BJ (cell line): ENCODE measurements at regions not wholly inside any gene's neighbourhood (a gene's known extent, or its start where the extent isn't known, plus 50 kb on each side); places are given as distances from the start of the nearest gene placed in this dataset.

Source experiments
- CTCF ChIA-PET: fragments of 350-600 bp; formaldehyde crosslinking; extraction: SDS; loops from one replicate; lab custom pipeline; 2021; ENCODE audit warnings: antibody characterized with exemption, inconsistent platforms; lab: Yijun Ruan, JAX
- POLR2A ChIA-PET: fragments of 300-600 bp; sonication (Branson Sonifier 250); formaldehyde crosslinking; extraction: SDS; loops from one replicate; lab custom pipeline; 2021; ENCODE audit warnings: antibody characterized with exemption; lab: Charles Lee
- DNase-seq: peaks from one replicate; pipeline ENCODE4 v3.0.0-alpha.2; 2011; ENCODE audit warnings: low read depth
- H3K27me3 ChIP-seq: 2 replicates; pipeline ENCODE4 v1.6.0; 2011; ENCODE audit warnings: low read length; ENCODE audit not compliant: control insufficient read depth, insufficient read depth
- H3K36me3 ChIP-seq: 2 replicates; pipeline ENCODE4 v1.5.1; 2011; ENCODE audit warnings: low read length; ENCODE audit not compliant: control insufficient read depth, insufficient read depth
- H3K4me3 ChIP-seq: 2 replicates; pipeline ENCODE4 v1.5.1; 2011; ENCODE audit warnings: low read depth, mild to moderate bottlenecking, control low read depth, low read length
- CTCF ChIP-seq: IDR thresholded peaks from 2 replicates; pipeline ENCODE4 v1.5.1; 2011; ENCODE audit warnings: low read depth, mild to moderate bottlenecking, control low read depth, inconsistent platforms, low read length, moderate library complexity; ENCODE audit not compliant: insufficient read depth

- POLR2A ChIA-PET: no interaction called here
Measured at GRCh38 chr10:60687679-60688078, 90.6 kb upstream of the CDK1 start.

GRCh38 chr10:60684091-60684490 is 94.2 kb upstream of the CDK1 start:
- no peak overlapping the region for H3K4me3 ChIP-seq
- CTCF ChIA-PET: no interaction called here
- TF ChIP-seq CTCF: no peak
- H3K36me3 ChIP-seq: no peaks in the 10 kb centered on the region
- POLR2A ChIA-PET: no interaction called here
- no peaks in the 10 kb centered on the region; the same call in 1 of the 2 replicates for H3K27me3 ChIP-seq
- DNase-seq: no peak

More at GRCh38 chr10:60687679-60688078, 90.6 kb upstream of the CDK1 start:
- no peaks in the 10 kb centered on the region; the same call in 1 of the 2 replicates for H3K27me3 ChIP-seq
- no peak overlapping the region for H3K4me3 ChIP-seq
- no peak for TF ChIP-seq CTCF
- DNase-seq: no peak
- CTCF ChIA-PET: no interaction called here
- H3K36me3 ChIP-seq: no peaks in the 10 kb centered on the region

GRCh38 chr10:60681103-60681502 is 97.2 kb upstream of the CDK1 start:
- Histone ChIP-seq H3K36me3 (no peaks in the 10 kb centered on the region), H3K27me3 (no peaks in the 10 kb centered on the region; the same call in 1 of the 2 replicates), H3K4me3 (no peak overlapping the region)
- no peak for DNase-seq
- ChIA-PET CTCF (no interaction called here), POLR2A (no interaction called here)
- TF ChIP-seq CTCF: no peak

- H3K27me3 ChIP-seq: no peaks in the 10 kb centered on the region; the same call in 1 of the 2 replicates
- H3K4me3 ChIP-seq: no peak overlapping the region
- CTCF ChIA-PET: no interaction called here
- TF ChIP-seq CTCF: no peak
- H3K36me3 ChIP-seq: no peaks in the 10 kb centered on the region
- DNase-seq: no peak
- POLR2A ChIA-PET: no interaction called here
Measured at GRCh38 chr10:60679388-60679990, 98.8 kb upstream of the CDK1 start.

- CTCF ChIA-PET: no interaction called here
- no peak for TF ChIP-seq CTCF
- POLR2A ChIA-PET: no interaction called here
- no peak overlapping the region for H3K4me3 ChIP-seq
- H3K36me3 ChIP-seq: no peaks in the 10 kb centered on the region
- DNase-seq: no peak
- no peaks in the 10 kb centered on the region for H3K27me3 ChIP-seq
Measured at GRCh38 chr10:60678978-60679377, 99.3 kb upstream of the CDK1 start.
